NCI-H2171 (cell line): ENCODE measurements at regions not wholly inside any gene's neighbourhood (a gene's known extent, or its start where the extent isn't known, plus 50 kb on each side); places are given as distances from the start of the nearest gene placed in this dataset.
"Not testable (repeated sequence)": the region's sequence is repeated elsewhere in the genome, so short reads cannot be mapped to it uniquely, and the experiment has no call there.

Experiments used
- DNase-seq: peaks from one replicate; lab custom pipeline; 2025; lab: John Stamatoyannopoulos, UW

- no peak for DNase-seq
These were observed 100.6 kb downstream of the ADRA2C start for GRCh38 chr4:3866813-3867129.

DNA sequence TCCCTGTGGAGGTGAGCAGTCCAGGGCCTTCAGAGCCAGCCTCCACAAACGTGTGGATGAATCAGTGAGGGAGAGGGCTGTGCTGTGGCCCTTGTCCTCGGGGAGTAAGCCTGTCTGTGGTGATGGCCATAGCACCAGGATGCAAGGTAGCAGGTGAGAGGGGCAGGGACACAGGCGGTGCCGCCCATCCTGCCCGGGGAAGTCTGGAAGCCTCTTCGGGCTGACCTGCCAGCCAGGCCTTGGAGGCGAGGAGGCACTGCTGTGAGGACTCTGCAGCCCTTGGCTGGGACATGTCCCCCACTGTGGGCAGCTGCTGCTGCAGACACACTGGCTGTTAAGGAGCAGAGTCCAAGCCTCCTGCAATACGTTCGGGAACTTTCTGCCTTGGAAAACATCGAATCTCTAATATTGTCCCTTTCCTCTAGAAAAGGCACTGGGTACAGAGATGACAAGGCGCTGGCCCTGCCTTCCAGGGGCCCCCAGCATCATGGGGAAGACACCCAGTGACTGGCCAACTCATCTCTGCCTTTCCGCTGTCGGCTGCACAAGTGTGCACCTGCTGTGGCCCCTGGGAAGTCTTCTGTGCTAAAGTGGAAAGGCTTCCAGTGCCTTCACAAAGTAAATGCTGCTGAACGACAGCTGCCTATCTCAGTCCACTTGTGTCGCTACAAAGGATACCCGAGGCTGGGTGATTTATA, 101.4 kb downstream of the ADRA2C start:
- no peak for DNase-seq

- no peak for DNase-seq
These were observed 102.3 kb downstream of the ADRA2C start for GRCh38 chr4:3868211-3869173.

DNA sequence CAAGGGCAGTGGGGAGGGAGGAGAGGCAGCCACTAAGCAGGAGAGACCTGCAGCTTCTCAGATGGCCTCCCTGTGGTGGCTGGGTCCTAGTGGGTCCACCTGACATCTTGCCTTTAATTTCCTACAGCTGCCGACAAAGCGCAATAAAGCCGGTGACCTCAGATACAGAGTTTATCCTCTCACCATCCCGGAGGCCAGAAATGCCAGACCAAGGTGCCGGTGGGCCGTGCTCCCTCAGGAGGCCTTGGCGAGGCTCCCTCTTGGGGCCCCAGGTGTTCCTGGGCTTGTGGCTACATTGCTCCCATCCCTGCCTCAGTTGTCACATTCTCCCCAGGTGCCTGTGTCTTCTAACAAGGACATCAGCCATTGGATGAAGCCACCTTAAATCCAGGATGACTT, 103.0 kb downstream of the ADRA2C start:
- no peak for DNase-seq

DNA sequence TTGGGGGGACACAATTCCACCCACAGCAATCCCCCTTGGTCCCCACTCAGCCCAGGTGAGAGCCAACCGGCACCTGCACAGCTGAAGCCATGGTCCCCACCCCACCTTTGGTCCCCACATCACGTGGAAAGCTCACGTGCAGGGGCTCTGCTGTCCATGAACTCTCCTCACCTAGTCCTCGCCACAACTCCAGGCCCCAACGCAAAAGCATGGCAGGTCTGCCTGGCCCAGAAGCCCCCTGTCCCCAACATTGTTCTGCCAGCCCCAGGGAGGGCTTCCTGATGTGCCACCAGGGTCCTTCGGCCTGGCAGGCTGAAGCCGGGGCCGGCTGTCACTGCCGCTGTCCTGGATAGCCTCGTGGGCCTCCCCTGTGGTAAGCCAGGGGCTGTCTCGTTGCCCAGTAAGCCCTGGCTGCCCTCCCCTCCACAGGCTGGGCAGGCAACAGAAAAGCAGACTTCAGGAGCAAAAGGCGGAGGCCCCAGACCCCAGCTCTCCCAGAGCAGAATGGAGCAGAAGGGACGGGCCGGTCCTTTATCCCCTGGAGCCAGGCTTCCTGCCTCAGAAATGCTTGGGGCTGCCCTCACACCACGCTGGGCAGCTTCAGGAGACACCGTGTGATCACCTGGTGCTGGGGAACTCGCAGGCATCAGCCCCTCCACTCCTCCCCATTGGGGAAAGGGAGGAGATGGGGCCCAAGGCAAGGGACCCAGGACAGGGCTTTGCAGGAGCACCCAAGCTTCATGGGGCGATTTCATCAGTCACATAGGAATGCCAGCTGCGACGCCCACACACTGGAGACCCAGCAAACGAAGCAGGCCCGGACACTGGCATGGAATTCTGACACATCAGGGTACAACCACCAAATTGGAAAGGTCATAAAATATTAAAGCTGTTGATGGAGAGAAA, 103.7 kb downstream of the ADRA2C start:
- no peak for DNase-seq

DNA sequence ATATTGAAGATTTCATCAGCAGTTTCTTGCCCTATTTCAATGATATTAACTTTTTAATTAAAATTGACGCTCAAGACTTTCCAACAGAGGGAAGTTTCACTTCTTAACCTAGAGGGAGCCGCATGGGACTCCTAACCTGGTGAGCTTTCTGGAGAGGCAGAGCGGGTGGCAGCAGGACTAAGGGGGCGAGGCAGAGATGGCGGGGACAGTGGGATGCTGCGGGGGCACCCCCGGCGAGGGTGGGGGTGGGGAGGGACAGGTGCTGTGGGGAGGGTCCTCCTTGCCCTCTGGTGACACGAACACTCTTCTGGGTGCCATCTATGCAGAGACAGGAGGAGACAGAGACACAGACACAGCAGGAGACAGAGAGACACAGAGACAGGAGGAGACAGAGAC, 104.4 kb downstream of the ADRA2C start:
- no peak for DNase-seq

DNA sequence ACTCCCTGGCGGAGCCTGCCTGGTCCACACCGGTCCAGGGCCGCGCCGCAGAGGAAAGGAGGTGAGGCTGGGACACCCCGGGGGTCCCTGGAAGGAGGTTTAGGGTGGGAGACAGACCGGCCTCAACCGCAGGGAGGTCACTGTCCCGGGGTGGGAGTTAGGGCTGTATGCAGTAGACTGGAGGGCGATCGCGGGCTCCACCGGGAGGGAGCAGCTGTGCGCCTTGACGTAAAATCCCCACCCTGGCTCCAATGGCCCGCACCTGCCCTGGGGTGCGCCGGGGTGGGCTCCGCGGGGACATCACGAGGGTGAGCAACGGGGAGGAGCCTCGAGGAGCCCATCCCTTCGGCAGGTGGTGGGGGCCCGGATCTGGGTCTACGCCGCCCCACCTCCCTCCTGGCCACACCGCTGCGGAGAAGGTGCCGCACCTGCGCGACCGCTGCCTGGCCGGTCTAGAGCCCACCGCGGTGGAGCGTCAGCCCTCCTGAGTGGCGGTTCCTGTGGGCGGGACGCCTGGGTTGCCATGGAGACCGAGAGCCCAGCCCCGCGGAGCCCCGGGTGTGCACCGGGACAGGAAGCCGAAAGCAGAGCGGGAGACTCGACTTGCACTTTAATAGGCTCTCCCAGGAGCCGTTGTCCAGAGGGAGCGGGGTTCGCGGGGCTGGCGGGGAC, 105.1 kb downstream of the ADRA2C start:
- peak; percentile 44 for DNase-seq

GRCh38 chr4:3871881-3872833, 106.0 kb downstream of the ADRA2C start:
- no peak for DNase-seq

DNA sequence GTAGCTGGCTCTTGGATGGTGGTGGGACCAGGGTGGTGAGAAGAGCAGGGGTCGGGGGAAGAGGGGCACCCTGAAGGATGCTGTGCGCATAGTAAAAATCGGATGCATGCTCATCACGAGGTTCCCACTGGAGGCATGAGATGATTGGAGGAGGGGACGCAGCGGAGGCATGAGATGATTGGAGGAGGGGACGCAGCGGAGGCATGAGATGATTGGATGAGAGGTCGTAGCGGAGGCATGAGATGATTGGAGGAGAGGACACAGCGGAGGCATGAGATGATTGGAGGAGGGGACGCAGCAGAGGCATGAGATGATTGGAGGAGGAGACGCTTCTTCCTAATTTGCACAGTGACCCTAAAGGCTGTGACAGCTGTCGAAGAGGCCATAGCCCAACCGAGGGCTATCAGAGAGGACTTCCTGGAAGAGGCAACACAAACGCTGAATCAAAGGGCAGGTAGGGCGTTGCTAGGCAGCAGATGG, 106.7 kb downstream of the ADRA2C start:
- no peak for DNase-seq

GRCh38 chr4:3873408-3874027, 107.3 kb downstream of the ADRA2C start:
- DNase-seq, result no peak

- no peak for DNase-seq
These were observed 107.8 kb downstream of the ADRA2C start for GRCh38 chr4:3874028-3874415.

GRCh38 chr4:3874525-3875110, 108.4 kb downstream of the ADRA2C start:
- DNase-seq, result no peak

- no peak for DNase-seq
These were observed 109.3 kb downstream of the ADRA2C start for GRCh38 chr4:3875466-3875865.

- DNase-seq, result not testable (repeated sequence)
These were observed 110.1 kb downstream of the ADRA2C start for GRCh38 chr4:3876057-3876845.

- no peak for DNase-seq
These were observed 111.1 kb downstream of the ADRA2C start for GRCh38 chr4:3877236-3877635.

- no peak for DNase-seq
These were observed 111.7 kb downstream of the ADRA2C start for GRCh38 chr4:3877868-3878267.

DNA sequence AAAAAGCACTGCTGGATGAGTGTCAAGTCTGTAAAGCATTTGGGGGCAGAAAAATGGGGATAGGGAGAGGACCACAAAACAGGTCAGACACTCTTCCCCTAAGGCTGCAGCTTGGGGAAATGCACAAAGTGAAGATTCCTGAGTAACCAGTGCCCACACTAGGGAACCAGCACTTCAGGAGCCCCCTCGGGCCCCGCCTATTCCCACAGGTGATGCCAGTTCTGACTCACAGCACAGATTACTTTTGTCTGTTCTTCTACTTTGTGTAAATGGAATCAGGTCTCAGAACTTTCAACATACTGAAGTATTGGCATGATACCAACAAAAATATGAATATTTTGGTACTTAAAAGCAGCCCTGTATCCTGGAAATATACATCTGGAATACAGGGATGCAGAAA, 112.5 kb downstream of the ADRA2C start:
- DNase-seq, result no peak

GRCh38 chr4:3879681-3880614, 113.8 kb downstream of the ADRA2C start:
- DNase-seq, result no peak
